ENCODE measurements at regions not wholly inside any gene's neighbourhood (a gene's known extent, or its start where the extent isn't known, plus 50 kb on each side); places are given as distances from the start of the nearest gene placed in this dataset.
"Not testable (repeated sequence)": the region's sequence is repeated elsewhere in the genome, so short reads cannot be mapped to it uniquely, and the experiment has no call there.

DNA sequence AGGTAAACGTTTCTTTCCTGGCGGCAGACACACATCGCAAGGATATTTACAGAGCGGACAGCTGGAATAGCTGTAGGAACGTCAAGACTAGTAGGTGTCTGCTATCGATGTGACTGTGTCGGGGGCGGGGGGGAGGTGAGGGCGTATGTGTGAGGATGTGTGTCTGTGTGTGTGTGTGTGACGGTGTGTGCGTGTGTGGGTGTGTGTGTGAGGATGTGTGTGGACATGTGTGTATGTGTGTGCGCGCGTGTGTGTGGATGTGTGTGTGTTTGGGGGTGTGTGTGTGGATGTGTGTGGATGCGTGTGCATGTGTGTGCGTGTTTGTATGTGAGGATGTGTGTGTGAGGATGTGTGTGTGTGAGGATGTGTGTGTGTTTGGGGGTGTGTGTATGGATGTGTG is 55.4 kb downstream of the PNMA6F start:
- in situ Hi-C loops (cut with MboI; ENCODE audit: low sequenced_read_pairs); DNase-seq (ENCODE audit: low spot score in 2 of 2); H3K27me3 ChIP-seq (ENCODE audit: low read depth); H3K4me3 ChIP-seq; H3K9me3 ChIP-seq; H3K36me3 ChIP-seq (replicated peaks); H3K4me1 ChIP-seq: not testable (repeated sequence)

DNA sequence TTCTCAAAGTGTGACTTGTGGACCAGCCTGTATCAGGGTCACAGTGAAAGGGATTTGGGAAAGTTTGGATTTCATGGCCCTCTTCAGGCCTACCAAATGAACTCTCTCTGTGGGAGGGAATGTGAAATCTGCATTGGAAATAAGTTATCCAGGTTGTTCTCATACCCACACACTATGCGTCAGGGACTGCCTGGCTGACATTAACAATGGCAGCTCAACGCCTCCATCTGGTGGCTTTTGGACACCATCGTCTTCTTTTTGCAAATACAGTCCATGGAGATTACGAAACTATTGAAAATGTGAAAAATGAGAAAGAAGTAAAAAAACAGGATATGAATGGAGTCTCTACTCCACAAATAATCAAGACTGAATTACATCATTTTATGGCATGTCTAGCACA is 61.1 kb downstream of the PNMA6F start:
- H3K4me1 ChIP-seq; in situ Hi-C loops (cut with MboI; ENCODE audit: low sequenced_read_pairs); DNase-seq (ENCODE audit: low spot score in 2 of 2); H3K27me3 ChIP-seq (ENCODE audit: low read depth); H3K9me3 ChIP-seq; H3K36me3 ChIP-seq (replicated peaks); H3K4me3 ChIP-seq: not testable (repeated sequence)

DNA sequence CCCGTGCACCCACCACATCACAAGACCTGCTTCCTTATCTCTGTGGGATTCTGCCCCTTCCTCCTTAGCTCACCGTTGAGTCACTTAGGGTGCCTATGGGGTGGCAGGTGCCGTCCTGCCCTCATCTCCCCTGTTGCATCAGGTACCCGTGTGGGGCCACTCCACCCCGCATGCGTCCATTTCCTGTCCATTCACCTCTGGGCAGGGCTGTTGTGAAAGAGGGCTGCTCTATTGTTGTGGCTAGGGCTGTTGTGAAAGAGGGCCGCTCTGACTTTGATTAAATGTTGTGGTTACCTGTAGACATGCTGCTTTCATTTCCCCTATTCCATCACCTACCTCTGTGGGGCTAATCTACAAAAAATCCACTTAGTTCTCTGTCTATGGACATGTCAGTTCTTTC is 68.3 kb downstream of the PNMA6F start:
- in situ Hi-C loops (cut with MboI; ENCODE audit: low sequenced_read_pairs); H3K36me3 ChIP-seq (replicated peaks); H3K4me1 ChIP-seq; H3K4me3 ChIP-seq; H3K9me3 ChIP-seq; DNase-seq (ENCODE audit: low spot score in 2 of 2); H3K27me3 ChIP-seq (ENCODE audit: low read depth): not testable (repeated sequence)

DNA sequence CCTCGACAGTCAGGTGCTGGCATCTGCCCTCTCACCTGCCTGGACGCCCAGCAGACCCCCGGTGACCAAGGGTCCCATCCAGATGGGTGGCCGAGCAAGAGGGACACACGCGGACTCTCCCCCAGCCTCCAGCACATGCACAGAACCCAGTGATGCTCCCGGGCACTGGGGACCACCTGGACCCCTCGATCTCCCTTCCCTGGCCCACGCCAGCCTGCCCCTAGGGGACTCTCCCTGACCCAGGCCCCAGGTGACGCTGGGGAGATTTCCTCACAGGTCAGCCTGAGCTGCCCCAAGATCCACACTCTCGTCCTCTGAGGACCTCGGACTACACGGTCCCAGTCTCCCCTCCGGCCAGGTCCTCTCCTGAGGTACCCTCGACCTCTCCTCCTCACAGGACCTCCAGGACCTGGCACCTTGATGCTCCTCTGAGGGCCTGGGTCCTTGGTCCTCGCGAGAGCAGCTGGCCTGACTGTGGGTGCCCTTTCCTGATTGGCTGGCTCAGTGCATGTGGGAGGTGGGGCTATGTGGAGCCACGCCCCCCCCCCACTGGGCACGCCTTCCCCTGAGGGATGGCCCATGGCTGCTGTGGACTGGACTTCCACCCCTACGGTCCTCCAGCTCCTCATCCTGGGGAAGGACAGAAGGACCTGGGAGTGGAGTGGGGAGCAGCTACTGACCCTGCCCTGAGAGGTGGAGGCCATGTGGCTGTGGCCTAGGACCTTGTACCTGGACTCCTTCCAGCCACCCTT is 69.0 kb downstream of the PNMA6F start:
- H3K36me3 ChIP-seq (replicated peaks); H3K4me1 ChIP-seq; in situ Hi-C loops (cut with MboI; ENCODE audit: low sequenced_read_pairs); H3K4me3 ChIP-seq; H3K27me3 ChIP-seq (ENCODE audit: low read depth); DNase-seq (ENCODE audit: low spot score in 2 of 2); H3K9me3 ChIP-seq: not testable (repeated sequence)

DNA sequence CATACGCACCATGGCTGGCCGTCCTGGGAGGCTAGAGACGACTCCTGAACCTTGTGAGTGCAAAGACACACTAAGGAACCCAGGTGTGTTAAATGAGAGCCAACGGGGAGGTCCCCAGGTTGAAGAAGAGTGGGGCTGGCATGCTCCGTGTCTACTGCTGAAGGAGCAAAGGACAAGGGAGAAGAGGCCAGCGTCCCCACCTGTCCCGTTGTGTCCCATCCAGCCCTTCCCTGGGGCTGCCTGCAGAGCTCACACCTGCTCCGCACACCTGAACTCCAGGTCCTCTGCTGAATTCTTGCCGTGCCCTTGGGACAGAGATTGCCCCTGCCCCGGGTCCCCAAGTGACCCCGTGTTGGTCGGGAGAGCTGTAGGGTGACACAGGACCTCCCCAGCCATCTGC is 69.6 kb downstream of the PNMA6F start:
- H3K9me3 ChIP-seq; H3K4me3 ChIP-seq; H3K27me3 ChIP-seq (ENCODE audit: low read depth); H3K36me3 ChIP-seq (replicated peaks); in situ Hi-C loops (cut with MboI; ENCODE audit: low sequenced_read_pairs); DNase-seq (ENCODE audit: low spot score in 2 of 2); H3K4me1 ChIP-seq: not testable (repeated sequence)

DNA sequence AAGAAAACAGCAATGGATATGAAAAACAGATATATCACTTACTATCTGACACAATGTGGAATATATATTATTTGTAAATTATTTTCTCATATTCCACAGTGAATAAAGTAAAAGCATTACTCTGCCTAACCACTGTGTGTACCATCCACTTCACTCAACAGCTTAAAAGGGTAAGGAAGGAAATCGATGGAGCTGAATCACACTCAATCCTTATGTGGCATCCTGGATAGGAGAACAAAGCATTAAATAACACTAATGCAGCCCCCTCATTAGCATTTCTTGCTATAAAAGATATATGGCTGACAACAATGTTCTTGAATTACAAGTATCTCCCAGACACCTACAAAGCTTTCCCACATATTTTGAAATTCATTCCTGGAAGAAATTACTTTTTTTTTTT is 70.8 kb downstream of the PNMA6F start:
- DNase-seq (ENCODE audit: low spot score in 2 of 2); H3K4me3 ChIP-seq; in situ Hi-C loops (cut with MboI; ENCODE audit: low sequenced_read_pairs); H3K4me1 ChIP-seq; H3K27me3 ChIP-seq (ENCODE audit: low read depth); H3K36me3 ChIP-seq (replicated peaks); H3K9me3 ChIP-seq: not testable (repeated sequence)

DNA sequence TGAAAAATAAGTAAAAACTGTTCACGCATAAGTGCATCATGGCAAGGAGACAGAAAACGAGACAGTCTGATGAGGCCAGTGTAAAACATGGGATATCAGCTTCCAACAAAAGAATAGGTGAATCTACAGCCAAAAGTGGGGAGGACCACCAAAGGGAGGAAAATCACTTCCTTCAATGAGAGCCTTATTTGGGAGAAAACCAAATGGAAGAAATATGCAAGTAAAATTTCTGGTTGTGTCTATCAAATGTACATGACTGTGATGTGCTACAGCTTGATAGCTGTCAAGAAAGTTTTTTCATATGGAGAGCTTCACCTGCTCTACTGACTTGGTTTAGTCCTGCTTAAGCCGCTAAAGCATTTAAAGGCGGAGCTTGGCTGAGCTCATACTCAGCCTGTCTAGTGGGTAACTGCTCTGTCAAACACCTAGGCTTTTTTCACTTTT is 66.2 kb downstream of the MAGEA1 start:
- in situ Hi-C loops (cut with MboI; ENCODE audit: low sequenced_read_pairs), result loop anchor here (25.0 kb wide), 1 partner anchor 158 kb away; no protein-coding TSS in a partner anchor
- peak; percentile 44 to 59 for DNase-seq (ENCODE audit: low spot score in 2 of 2)
- H3K36me3 ChIP-seq (replicated peaks), result no peaks in the 10 kb centered on the region
- H3K4me3 ChIP-seq, result no peak overlapping the region
- no peaks in the 10 kb centered on the region for H3K9me3 ChIP-seq
- H3K4me1 ChIP-seq, result peaks cover 15% of the 10 kb centered on the region
- H3K27me3 ChIP-seq (ENCODE audit: low read depth), result peaks cover 6% of the 10 kb centered on the region

DNA sequence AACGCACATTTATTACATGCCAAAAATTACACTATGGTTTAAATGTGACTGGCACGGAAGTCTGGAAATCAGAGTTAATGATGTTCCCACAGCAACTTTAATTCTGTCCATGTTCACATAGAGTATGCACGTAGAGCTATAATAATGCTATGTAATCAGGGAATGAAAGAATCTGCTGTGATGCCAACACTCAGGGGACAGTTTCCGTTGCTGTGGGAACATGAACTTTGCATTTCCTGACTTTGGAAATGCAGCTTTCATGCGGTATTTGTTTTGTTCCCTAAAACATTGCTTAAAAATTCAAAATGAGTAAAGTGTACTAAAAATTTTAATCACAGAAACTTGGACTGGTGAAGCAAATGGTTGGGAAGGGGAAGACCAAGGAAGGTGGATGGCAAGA is 65.7 kb downstream of the MAGEA1 start:
- H3K9me3 ChIP-seq, result no peaks in the 10 kb centered on the region
- H3K36me3 ChIP-seq (replicated peaks), result no peaks in the 10 kb centered on the region
- DNase-seq (ENCODE audit: low spot score in 2 of 2), result no peak
- in situ Hi-C loops (cut with MboI; ENCODE audit: low sequenced_read_pairs), result loop anchor here (25.0 kb wide), 1 partner anchor 157 kb away; no protein-coding TSS in a partner anchor
- peaks cover 7% of the 10 kb centered on the region for H3K27me3 ChIP-seq (ENCODE audit: low read depth)
- peaks cover 15% of the 10 kb centered on the region for H3K4me1 ChIP-seq
- H3K4me3 ChIP-seq, result no peak overlapping the region

DNA sequence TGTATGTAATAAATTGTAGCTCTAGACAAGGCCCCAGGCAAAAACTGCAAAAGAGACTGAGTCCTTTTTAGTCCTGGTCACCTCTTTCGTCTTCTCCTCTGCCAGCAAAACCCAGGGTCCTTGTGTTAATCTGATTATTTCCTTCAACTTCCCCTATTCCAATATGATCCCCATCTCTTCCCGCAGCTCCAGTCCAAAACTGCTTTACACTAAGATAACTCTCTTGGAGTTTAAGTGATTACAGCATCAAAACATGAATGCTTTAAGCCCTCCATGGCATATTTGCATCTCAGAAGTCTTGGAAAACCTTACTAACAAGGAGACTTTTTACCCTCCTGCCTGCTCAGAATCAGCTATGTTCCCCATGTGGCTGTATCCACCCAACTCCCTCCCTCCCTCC is 59.3 kb downstream of the MAGEA1 start:
- H3K9me3 ChIP-seq, result no peaks in the 10 kb centered on the region
- peaks cover 11% of the 10 kb centered on the region for H3K27me3 ChIP-seq (ENCODE audit: low read depth)
- H3K4me1 ChIP-seq, result no peaks in the 10 kb centered on the region

More for the DNA sequence above, 59.3 kb downstream of the MAGEA1 start:
- no peak for DNase-seq (ENCODE audit: low spot score in 2 of 2)
- in situ Hi-C loops (cut with MboI; ENCODE audit: low sequenced_read_pairs), result loop anchor here (25.0 kb wide), 1 partner anchor 151 kb away; no protein-coding TSS in a partner anchor
- Histone ChIP-seq H3K4me3 (no peak overlapping the region), H3K36me3 (replicated peaks) (no peaks in the 10 kb centered on the region)

Data from HAP-1 (cell line).